HG03060 (cell line): ENCODE measurements at regions not wholly inside any gene's neighbourhood (a gene's known extent, or its start where the extent isn't known, plus 50 kb on each side); places are given as distances from the start of the nearest gene placed in this dataset.

Source experiments
- ATAC-seq: cut with Tn5 transposase; IDR thresholded peaks from one replicate; pipeline ENCODE4 v1.9.1; 2021; ENCODE audit warnings: low read depth, moderate number of reproducible peaks; ENCODE audit not compliant: unreplicated experiment

GRCh38 chr4:83873996-83874395 lies 338.1 kb downstream of the GPAT3 start:
- no peak for ATAC-seq

GRCh38 chr4:83870328-83870950 lies 334.5 kb downstream of the GPAT3 start:
- ATAC-seq, result no peak

- ATAC-seq, result no peak
Observed at GRCh38 chr4:83866834-83867621, 331.1 kb downstream of the GPAT3 start.

- no peak for ATAC-seq
Observed at GRCh38 chr4:83865417-83866150, 329.7 kb downstream of the GPAT3 start.

GRCh38 chr4:83864097-83864817 lies 328.3 kb downstream of the GPAT3 start:
- ATAC-seq, result no peak

- no peak for ATAC-seq
Observed at GRCh38 chr4:83862471-83862870, 326.6 kb downstream of the GPAT3 start.

GRCh38 chr4:83860200-83860599 lies 324.3 kb downstream of the GPAT3 start:
- ATAC-seq, result no peak

GRCh38 chr4:83858131-83858530 lies 322.2 kb downstream of the GPAT3 start:
- no peak for ATAC-seq

GRCh38 chr4:83855044-83855443 lies 319.1 kb downstream of the GPAT3 start:
- ATAC-seq, result no peak

- no peak for ATAC-seq
Observed at GRCh38 chr4:83852085-83852451, 316.2 kb downstream of the GPAT3 start.

- no peak for ATAC-seq
Observed at GRCh38 chr4:83851261-83852084, 315.6 kb downstream of the GPAT3 start.

- no peak for ATAC-seq
Observed at GRCh38 chr4:83850435-83850834, 314.5 kb downstream of the GPAT3 start.

- ATAC-seq, result no peak
Observed at GRCh38 chr4:83846193-83846830, 310.4 kb downstream of the GPAT3 start.

GRCh38 chr4:83839615-83840014 lies 303.7 kb downstream of the GPAT3 start:
- no peak for ATAC-seq

- ATAC-seq, result no peak
Observed at GRCh38 chr4:83837614-83838308, 301.9 kb downstream of the GPAT3 start.

- ATAC-seq, result no peak
Observed at GRCh38 chr4:83833920-83834319, 298.0 kb downstream of the GPAT3 start.

- no peak for ATAC-seq
Observed at GRCh38 chr4:83832110-83832825, 296.4 kb downstream of the GPAT3 start.

- ATAC-seq, result no peak
Observed at GRCh38 chr4:83831588-83831987, 295.7 kb downstream of the GPAT3 start.
